ENCODE measurements at regions not wholly inside any gene's neighbourhood (a gene's known extent, or its start where the extent isn't known, plus 50 kb on each side); places are given as distances from the start of the nearest gene placed in this dataset.

DNA sequence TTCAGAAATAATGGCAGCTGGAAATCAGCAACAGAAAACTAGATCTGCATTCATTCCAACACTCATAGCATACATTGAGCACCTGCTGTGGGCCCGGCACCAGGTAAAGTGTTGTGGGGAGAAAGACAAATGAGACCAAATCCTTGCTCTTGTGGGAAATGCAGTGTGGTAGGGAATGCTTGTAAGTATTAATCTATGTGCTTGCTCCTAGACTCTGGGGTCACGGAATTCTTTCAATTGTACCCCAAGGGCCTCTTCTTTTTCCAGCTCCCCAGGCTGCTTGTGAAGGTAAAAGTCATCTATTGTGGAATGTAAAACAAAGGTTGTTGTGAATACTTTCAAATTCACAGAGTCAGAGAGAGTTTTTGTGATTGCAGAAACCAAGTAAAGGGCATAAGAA is 501.9 kb downstream of the CDK5RAP2 start:
- no peak for TF ChIP-seq GATA3 (IDR thresholded peaks at IDR 0.05; ENCODE audit: low read depth, low read length)
- no peak for TF ChIP-seq GATA2 (IDR thresholded peaks at IDR 0.05; ENCODE audit: low read depth, low read length)

Data from SH-SY5Y (cell line).